GM23248 (cell line): ENCODE measurements at regions not wholly inside any gene's neighbourhood (a gene's known extent, or its start where the extent isn't known, plus 50 kb on each side); places are given as distances from the start of the nearest gene placed in this dataset.

Experiments used
- EZH2 ChIP-seq: fragments of 200-600 bp; sonication (generic); IDR thresholded peaks from 2 replicates; pipeline ENCODE4 v1.6.1; 2018; ENCODE audit warnings: antibody characterized with exemption, mild to moderate bottlenecking; ENCODE audit not compliant: insufficient read depth, poor library complexity, severe bottlenecking
- EZH2phosphoT487 ChIP-seq: fragments of 200-600 bp; sonication (generic); IDR thresholded peaks from 2 replicates; pipeline ENCODE4 v1.6.1; 2018; ENCODE audit warnings: antibody characterized with exemption, moderate library complexity, mild to moderate bottlenecking, low read depth; ENCODE audit not compliant: insufficient read depth

GRCh38 chr2:145501920-145502319 is 982.0 kb upstream of the ZEB2 start:
- TF ChIP-seq EZH2phosphoT487 (no peak), EZH2 (no peak)
